Tibial artery (tissue), 4 donors: ENCODE measurements at regions not wholly inside any gene's neighbourhood (a gene's known extent, or its start where the extent isn't known, plus 50 kb on each side); places are given as distances from the start of the nearest gene placed in this dataset.

ENCODE experiments used
- DNase-seq, 2 donors: peaks; one replicate each; pipeline ENCODE4 v3.0.0-alpha.2; 2019
- H3K27ac ChIP-seq, 2 donors: fragments of 200-600 bp; sonication (generic) in 1 of 2; 1 replicate in 1 of 2; 2 replicates in 1 of 2; pipeline ENCODE4 v1.5.1; 2018 to 2019; ENCODE audit warnings: mild to moderate bottlenecking in 1 of 2
- H3K27me3 ChIP-seq, 2 donors: fragments of 200-600 bp; sonication (generic) in 1 of 2; one replicate each; pipeline versions ENCODE4 v1.5.1 to v1.6.0; 2016 to 2019
- H3K36me3 ChIP-seq, 3 donors: fragments of 200-600 bp; sonication (generic) in 2 of 3; one replicate each; pipeline ENCODE4 v1.5.1; 2016 to 2019; ENCODE audit warnings: mild to moderate bottlenecking in 2 of 3
- H3K4me1 ChIP-seq, 4 donors: fragments of 200-600 bp; sonication (generic) in 2 of 4; 1 replicate in 3 of 4; 2 replicates in 1 of 4; pipeline ENCODE4 v1.5.1; 2016 to 2019
- H3K4me3 ChIP-seq, 2 donors: fragments of 200-600 bp; sonication (generic) in 1 of 2; 1 replicate in 1 of 2; 2 replicates in 1 of 2; pipeline ENCODE4 v1.5.1; 2018 to 2019; ENCODE audit warnings: mild to moderate bottlenecking in 2 of 2
- H3K9me3 ChIP-seq, 3 donors: fragments of 200-600 bp; sonication (generic) in 1 of 3; one replicate each; pipeline ENCODE4 v1.5.1; 2016 to 2019
- intact Hi-C: fragments of 100-400 bp; cut with DNase I; formaldehyde crosslinking; loops from one replicate; pipeline ENCODE4 v1.15.0; 2023; ENCODE audit warnings: low total_unique reads
- TF ChIP-seq, protein P1 (sequence below), 2 experiments: fragments of 200-600 bp in 1 of 2; fragments of 450-650 bp in 1 of 2; IDR thresholded peaks; one replicate each; pipeline ENCODE4 v1.5.1; 2017 to 2019; ENCODE audit warnings: antibody characterized with exemption in 2 of 2, mild to moderate bottlenecking in 1 of 2, moderate library complexity in 1 of 2

- TF ChIP-seq, protein P1, sequence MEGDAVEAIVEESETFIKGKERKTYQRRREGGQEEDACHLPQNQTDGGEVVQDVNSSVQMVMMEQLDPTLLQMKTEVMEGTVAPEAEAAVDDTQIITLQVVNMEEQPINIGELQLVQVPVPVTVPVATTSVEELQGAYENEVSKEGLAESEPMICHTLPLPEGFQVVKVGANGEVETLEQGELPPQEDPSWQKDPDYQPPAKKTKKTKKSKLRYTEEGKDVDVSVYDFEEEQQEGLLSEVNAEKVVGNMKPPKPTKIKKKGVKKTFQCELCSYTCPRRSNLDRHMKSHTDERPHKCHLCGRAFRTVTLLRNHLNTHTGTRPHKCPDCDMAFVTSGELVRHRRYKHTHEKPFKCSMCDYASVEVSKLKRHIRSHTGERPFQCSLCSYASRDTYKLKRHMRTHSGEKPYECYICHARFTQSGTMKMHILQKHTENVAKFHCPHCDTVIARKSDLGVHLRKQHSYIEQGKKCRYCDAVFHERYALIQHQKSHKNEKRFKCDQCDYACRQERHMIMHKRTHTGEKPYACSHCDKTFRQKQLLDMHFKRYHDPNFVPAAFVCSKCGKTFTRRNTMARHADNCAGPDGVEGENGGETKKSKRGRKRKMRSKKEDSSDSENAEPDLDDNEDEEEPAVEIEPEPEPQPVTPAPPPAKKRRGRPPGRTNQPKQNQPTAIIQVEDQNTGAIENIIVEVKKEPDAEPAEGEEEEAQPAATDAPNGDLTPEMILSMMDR (IDR thresholded peaks at IDR 0.05), result no peak
- no peak overlapping the region for H3K27ac ChIP-seq
- H3K4me1 ChIP-seq, result peaks cover 0 to 9% (median 2%) of the 10 kb centered on the region in 4 donors
- peaks cover 0 to 17% of the 10 kb centered on the region in 2 donors for H3K27me3 ChIP-seq
- DNase-seq, result no peak
- intact Hi-C loops, result no loop called here
- no peaks in the 10 kb centered on the region for H3K36me3 ChIP-seq
- H3K9me3 ChIP-seq, result no peaks in the 10 kb centered on the region
- H3K4me3 ChIP-seq, result peak overlapping the region in 1 of 2 donors; percentile 49
Observed at GRCh38 chr12:4164188-4164558, 109.4 kb upstream of the CCND2 start.

DNA sequence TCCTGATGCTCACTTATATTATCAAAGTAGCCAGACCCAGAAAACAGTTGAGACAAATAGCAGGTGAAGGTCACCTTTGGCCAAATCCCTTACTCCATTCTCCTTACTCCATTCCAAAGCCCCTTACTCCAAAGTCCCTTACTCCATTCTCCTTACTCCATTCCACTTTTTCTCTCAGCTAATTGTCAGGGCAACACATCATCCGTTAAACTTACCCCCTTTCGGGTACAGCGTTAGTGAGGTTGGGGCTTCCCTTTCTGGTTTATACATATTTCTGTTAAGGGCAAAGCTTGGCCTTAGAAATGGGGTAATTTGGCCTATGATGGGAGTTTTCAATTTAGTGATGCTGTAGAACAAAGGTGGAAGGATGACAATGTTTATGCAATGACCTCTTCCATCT, 111.8 kb upstream of the CCND2 start:
- no peaks in the 10 kb centered on the region for H3K9me3 ChIP-seq
- H3K4me3 ChIP-seq, result no peak overlapping the region
- no peak overlapping the region for H3K27ac ChIP-seq
- DNase-seq, result no peak
- TF ChIP-seq, protein P1 (IDR thresholded peaks at IDR 0.05), result no peak
- intact Hi-C loops, result no loop called here
- H3K36me3 ChIP-seq, result no peaks in the 10 kb centered on the region
- H3K4me1 ChIP-seq, result peaks cover 0 to 9% (median 2%) of the 10 kb centered on the region in 4 donors
- peaks cover 0 to 17% of the 10 kb centered on the region in 2 donors for H3K27me3 ChIP-seq

- H3K36me3 ChIP-seq, result no peaks in the 10 kb centered on the region
- peaks cover 0 to 9% (median 2%) of the 10 kb centered on the region in 4 donors for H3K4me1 ChIP-seq
- peaks cover 0 to 12% of the 10 kb centered on the region in 2 donors for H3K27me3 ChIP-seq
- H3K27ac ChIP-seq, result no peak overlapping the region
- no peak overlapping the region for H3K4me3 ChIP-seq
- intact Hi-C loops, result no loop called here
- TF ChIP-seq, protein P1 (IDR thresholded peaks at IDR 0.05), result no peak
- no peaks in the 10 kb centered on the region for H3K9me3 ChIP-seq
- no peak for DNase-seq
Observed at GRCh38 chr12:4160314-4161040, 113.1 kb upstream of the CCND2 start.

DNA sequence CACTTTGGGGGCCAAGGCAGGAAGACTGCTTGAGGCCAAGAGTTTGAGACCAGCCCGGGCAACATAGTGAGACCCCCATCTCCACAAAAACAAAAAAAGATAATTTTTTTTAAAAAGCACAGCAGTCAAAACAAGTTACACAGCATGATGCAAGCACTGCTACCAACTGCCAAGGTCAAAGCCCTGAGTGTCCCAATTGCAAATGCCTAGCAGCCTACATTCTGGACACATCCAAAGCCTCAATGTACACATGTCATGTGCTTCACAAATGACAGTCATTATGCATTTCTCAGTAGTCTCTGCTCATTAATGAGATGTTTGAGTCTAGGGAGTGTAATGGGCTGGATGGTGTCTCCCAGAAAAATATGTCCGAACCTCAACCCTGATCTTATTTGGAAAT, 113.7 kb upstream of the CCND2 start:
- H3K9me3 ChIP-seq, result no peaks in the 10 kb centered on the region
- no peak overlapping the region for H3K27ac ChIP-seq
- TF ChIP-seq, protein P1 (IDR thresholded peaks at IDR 0.05), result no peak
- H3K36me3 ChIP-seq, result no peaks in the 10 kb centered on the region
- intact Hi-C loops, result no loop called here
- DNase-seq, result no peak
- H3K4me3 ChIP-seq, result no peak overlapping the region
- H3K27me3 ChIP-seq, result peaks cover 0 to 8% of the 10 kb centered on the region in 2 donors
- peaks cover 0 to 4% (median 0%) of the 10 kb centered on the region in 4 donors for H3K4me1 ChIP-seq

GRCh38 chr12:4158306-4158705, 115.3 kb upstream of the CCND2 start:
- Histone ChIP-seq H3K36me3 (no peaks in the 10 kb centered on the region), H3K9me3 (no peaks in the 10 kb centered on the region), H3K27ac (no peak overlapping the region), H3K4me1 (no peaks in the 10 kb centered on the region), H3K27me3 (peaks cover 0 to 5% of the 10 kb centered on the region in 2 donors), H3K4me3 (no peak overlapping the region)
- TF ChIP-seq, protein P1 (IDR thresholded peaks at IDR 0.05), result no peak
- DNase-seq, result no peak
- intact Hi-C loops, result no loop called here
